Upper lobe of left lung (tissue), 4 donors: ENCODE measurements at regions not wholly inside any gene's neighbourhood (a gene's known extent, or its start where the extent isn't known, plus 50 kb on each side); places are given as distances from the start of the nearest gene placed in this dataset.
A peak's percentile ranks its signal among the peaks of the same experiment; 100 is the strongest.

Experiments
- CTCF ChIP-seq, 6 experiments: fragments of 450-650 bp in 4 of 6; fragments of 200-600 bp in 2 of 6; sonication (generic) in 2 of 6; IDR thresholded peaks; one replicate each; pipeline ENCODE4 v1.5.1; 2016 to 2019; ENCODE audit warnings: antibody characterized with exemption in 6 of 6
- POLR2A ChIP-seq, 4 donors: fragments of 450-650 bp; IDR thresholded peaks; one replicate each; pipeline ENCODE4 v1.5.1; 2016 to 2017; ENCODE audit warnings: antibody characterized with exemption in 4 of 4, mild to moderate bottlenecking in 2 of 4

- no peak for TF ChIP-seq CTCF (IDR thresholded peaks at IDR 0.05)
- TF ChIP-seq POLR2A (IDR thresholded peaks at IDR 0.05), result peak in 1 of 4 donors; percentile 55
These were observed 61.1 kb downstream of the NCOR2 start for GRCh38 chr12:124506145-124506831.
